Tibial nerve (tissue), 4 donors: ENCODE measurements at regions not wholly inside any gene's neighbourhood (a gene's known extent, or its start where the extent isn't known, plus 50 kb on each side); places are given as distances from the start of the nearest gene placed in this dataset.

ENCODE experiments used
- DNase-seq, 2 donors: peaks; one replicate each; pipeline ENCODE4 v3.0.0-alpha.2; 2019; ENCODE audit warnings: low spot score in 2 of 2
- H3K27ac ChIP-seq, 4 donors: fragments of 200-600 bp; sonication (generic) in 3 of 4; one replicate each; pipeline ENCODE4 v1.5.1; 2017 to 2019; ENCODE audit warnings: mild to moderate bottlenecking in 1 of 4
- H3K27me3 ChIP-seq, 2 donors: fragments of 200-600 bp; sonication (generic) in 1 of 2; one replicate each; pipeline versions ENCODE4 v1.5.1 to v1.6.0; 2017 to 2019
- H3K36me3 ChIP-seq, 3 donors: fragments of 200-600 bp; sonication (generic); one replicate each; pipeline ENCODE4 v1.5.1; 2018 to 2019
- H3K4me1 ChIP-seq, 4 donors: fragments of 200-600 bp; sonication (generic) in 3 of 4; one replicate each; pipeline ENCODE4 v1.5.1; 2017 to 2019
- H3K4me3 ChIP-seq, 4 donors: fragments of 200-600 bp; sonication (generic) in 3 of 4; one replicate each; pipeline ENCODE4 v1.5.1; 2017 to 2019; ENCODE audit warnings: mild to moderate bottlenecking in 1 of 4, moderate library complexity in 1 of 4
- H3K9me3 ChIP-seq, 4 donors: fragments of 200-600 bp; sonication (generic) in 3 of 4; one replicate each; pipeline ENCODE4 v1.5.1; 2017 to 2019
- CTCF ChIP-seq, 5 experiments: fragments of 200-600 bp in 3 of 5; fragments of 450-650 bp in 2 of 5; sonication (generic) in 3 of 5; IDR thresholded peaks; one replicate each; pipeline ENCODE4 v1.5.1; 2016 to 2019; ENCODE audit warnings: antibody characterized with exemption in 5 of 5, mild to moderate bottlenecking in 3 of 5, moderate library complexity in 2 of 5
- EP300 ChIP-seq, 2 donors: sonication (generic); formaldehyde crosslinking; IDR thresholded peaks; one replicate each; pipeline ENCODE4 v1.6.1; 2017; ENCODE audit warnings: antibody characterized with exemption in 2 of 2, mild to moderate bottlenecking in 1 of 2
- POLR2A ChIP-seq, 2 donors: fragments of 450-650 bp; IDR thresholded peaks; one replicate each; pipeline ENCODE4 v1.6.1; 2017; ENCODE audit warnings: antibody characterized with exemption in 2 of 2, mild to moderate bottlenecking in 2 of 2, moderate library complexity in 2 of 2
- WGBS, 2 donors: methylation state at CpG; one replicate each; pipeline ENCODE4 v1.1.5; 2018; 5-methylcytosine and 5-hydroxymethylcytosine counted together

GRCh38 chr12:124420996-124421674 is 126.2 kb downstream of the RFLNA start:
- TF ChIP-seq CTCF (IDR thresholded peaks at IDR 0.05): no peak
- no peak for TF ChIP-seq POLR2A (IDR thresholded peaks at IDR 0.05)
- no peak for TF ChIP-seq EP300 (IDR thresholded peaks at IDR 0.05)
- no peaks in the 10 kb centered on the region for H3K9me3 ChIP-seq
- H3K27ac ChIP-seq: peak overlapping the region; percentile 74 to 96 (median 86)
- no peaks in the 10 kb centered on the region for H3K27me3 ChIP-seq
- peaks cover 0 to 66% (median 9%) of the 10 kb centered on the region in 3 donors for H3K36me3 ChIP-seq
- peaks cover 3 to 71% (median 33%) of the 10 kb centered on the region in 4 donors for H3K4me1 ChIP-seq
- DNase-seq: no peak
- 53 to 56% methylated on average over 16 to 20 of the region's 20 CpGs for WGBS, 2 donors
- H3K4me3 ChIP-seq: no peak overlapping the region

- Histone ChIP-seq H3K4me3 (no peak overlapping the region), H3K4me1 (peaks cover 3 to 73% (median 33%) of the 10 kb centered on the region in 4 donors), H3K27me3 (no peaks in the 10 kb centered on the region), H3K36me3 (peaks cover 0 to 64% (median 9%) of the 10 kb centered on the region in 3 donors), H3K27ac (peak overlapping the region; percentile 74 to 96 (median 86)), H3K9me3 (no peaks in the 10 kb centered on the region)
- TF ChIP-seq EP300 (IDR thresholded peaks at IDR 0.05) (no peak), POLR2A (IDR thresholded peaks at IDR 0.05) (no peak), CTCF (IDR thresholded peaks at IDR 0.05) (no peak)
- DNase-seq: no peak
- 68 to 86% methylated on average over 25 to 28 of the region's 28 CpGs for WGBS, 2 donors
Measured at GRCh38 chr12:124420041-124420995, 125.4 kb downstream of the RFLNA start.

- no peak for TF ChIP-seq POLR2A (IDR thresholded peaks at IDR 0.05)
- no peak for TF ChIP-seq EP300 (IDR thresholded peaks at IDR 0.05)
- no peak for TF ChIP-seq CTCF (IDR thresholded peaks at IDR 0.05)
- DNase-seq: no peak
- WGBS, 2 donors: 86 to 89% methylated on average over 20 to 21 of the region's 21 CpGs
- H3K9me3 ChIP-seq: no peaks in the 10 kb centered on the region
- H3K4me3 ChIP-seq: no peak overlapping the region
- H3K27ac ChIP-seq: peak overlapping the region in 3 of 4 donors; percentile 24 to 96 (median 93)
- H3K27me3 ChIP-seq: no peaks in the 10 kb centered on the region
- H3K4me1 ChIP-seq: peaks cover 3 to 77% (median 31%) of the 10 kb centered on the region in 4 donors
- peaks cover 0 to 64% (median 11%) of the 10 kb centered on the region in 3 donors for H3K36me3 ChIP-seq
Measured at GRCh38 chr12:124419292-124420040, 124.6 kb downstream of the RFLNA start.

- WGBS, 2 donors: 55 to 79% methylated on average over 15 of the region's 15 CpGs
Measured at GRCh38 chr12:124418791-124419190, 123.9 kb downstream of the RFLNA start.

More at GRCh38 chr12:124418791-124419190, 123.9 kb downstream of the RFLNA start:
- H3K9me3 ChIP-seq: no peaks in the 10 kb centered on the region
- no peaks in the 10 kb centered on the region for H3K27me3 ChIP-seq
- TF ChIP-seq CTCF (IDR thresholded peaks at IDR 0.05) (no peak), EP300 (IDR thresholded peaks at IDR 0.05) (no peak), POLR2A (IDR thresholded peaks at IDR 0.05) (no peak)
- H3K36me3 ChIP-seq: peaks cover 0 to 62% (median 11%) of the 10 kb centered on the region in 3 donors
- DNase-seq: no peak
- peaks cover 3 to 77% (median 29%) of the 10 kb centered on the region in 4 donors for H3K4me1 ChIP-seq
- H3K4me3 ChIP-seq: no peak overlapping the region
- H3K27ac ChIP-seq: peak overlapping the region in 2 of 4 donors; percentile 93 to 96
